Peyer's patch (tissue), 4 donors: ENCODE measurements at regions not wholly inside any gene's neighbourhood (a gene's known extent, or its start where the extent isn't known, plus 50 kb on each side); places are given as distances from the start of the nearest gene placed in this dataset.

ENCODE experiments used
- CTCF ChIP-seq, 6 experiments: fragments of 450-650 bp in 4 of 6; fragments of 200-600 bp in 2 of 6; sonication (generic) in 1 of 6; IDR thresholded peaks; one replicate each; pipeline ENCODE4 v1.5.1; 2017 to 2019; ENCODE audit warnings: antibody characterized with exemption in 6 of 6, mild to moderate bottlenecking in 3 of 6, moderate library complexity in 1 of 6
- POLR2A ChIP-seq, 2 donors: fragments of 450-650 bp; IDR thresholded peaks; one replicate each; pipeline ENCODE4 v1.5.1; 2017; ENCODE audit warnings: antibody characterized with exemption in 2 of 2, mild to moderate bottlenecking in 2 of 2, moderate library complexity in 2 of 2

DNA sequence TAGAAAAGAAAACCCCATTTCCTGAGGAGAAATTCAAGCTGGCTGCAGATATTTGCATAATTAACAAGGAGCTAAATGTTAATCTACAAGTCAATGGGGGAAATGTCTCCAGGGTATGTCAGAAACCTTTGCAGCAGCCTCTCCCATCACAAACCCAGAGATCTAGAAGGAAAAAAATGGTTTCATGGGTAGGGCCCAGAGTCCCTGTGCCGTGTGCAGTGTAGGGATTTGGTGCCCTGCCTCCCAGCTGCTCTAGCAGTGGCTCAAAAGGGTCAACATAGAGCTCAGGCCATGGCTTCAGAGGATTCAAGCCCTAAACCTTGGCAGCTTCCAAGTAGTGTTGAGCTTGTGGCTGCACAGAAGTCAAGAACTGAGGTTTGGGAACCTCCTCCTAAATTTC is 290.2 kb upstream of the TMEFF2 start:
- TF ChIP-seq CTCF (IDR thresholded peaks at IDR 0.05) (no peak), POLR2A (IDR thresholded peaks at IDR 0.05) (no peak)
